Tibial nerve (tissue), 4 donors: ENCODE measurements at regions not wholly inside any gene's neighbourhood (a gene's known extent, or its start where the extent isn't known, plus 50 kb on each side); places are given as distances from the start of the nearest gene placed in this dataset.

Source experiments
- CTCF ChIP-seq, 5 experiments: fragments of 200-600 bp in 3 of 5; fragments of 450-650 bp in 2 of 5; sonication (generic) in 3 of 5; IDR thresholded peaks; one replicate each; pipeline ENCODE4 v1.5.1; 2016 to 2019; ENCODE audit warnings: antibody characterized with exemption in 5 of 5, mild to moderate bottlenecking in 3 of 5, moderate library complexity in 2 of 5
- EP300 ChIP-seq, 2 donors: sonication (generic); formaldehyde crosslinking; IDR thresholded peaks; one replicate each; pipeline ENCODE4 v1.6.1; 2017; ENCODE audit warnings: antibody characterized with exemption in 2 of 2, mild to moderate bottlenecking in 1 of 2
- POLR2A ChIP-seq, 2 donors: fragments of 450-650 bp; IDR thresholded peaks; one replicate each; pipeline ENCODE4 v1.6.1; 2017; ENCODE audit warnings: antibody characterized with exemption in 2 of 2, mild to moderate bottlenecking in 2 of 2, moderate library complexity in 2 of 2

GRCh38 chr15:70336425-70337009, 238.8 kb upstream of the TLE3 start:
- TF ChIP-seq CTCF (IDR thresholded peaks at IDR 0.05) (no peak), POLR2A (IDR thresholded peaks at IDR 0.05) (no peak), EP300 (IDR thresholded peaks at IDR 0.05) (no peak)
